ENCODE measurements at regions not wholly inside any gene's neighbourhood (a gene's known extent, or its start where the extent isn't known, plus 50 kb on each side); places are given as distances from the start of the nearest gene placed in this dataset.
A peak's percentile ranks its signal among the peaks of the same experiment; 100 is the strongest.

DNA sequence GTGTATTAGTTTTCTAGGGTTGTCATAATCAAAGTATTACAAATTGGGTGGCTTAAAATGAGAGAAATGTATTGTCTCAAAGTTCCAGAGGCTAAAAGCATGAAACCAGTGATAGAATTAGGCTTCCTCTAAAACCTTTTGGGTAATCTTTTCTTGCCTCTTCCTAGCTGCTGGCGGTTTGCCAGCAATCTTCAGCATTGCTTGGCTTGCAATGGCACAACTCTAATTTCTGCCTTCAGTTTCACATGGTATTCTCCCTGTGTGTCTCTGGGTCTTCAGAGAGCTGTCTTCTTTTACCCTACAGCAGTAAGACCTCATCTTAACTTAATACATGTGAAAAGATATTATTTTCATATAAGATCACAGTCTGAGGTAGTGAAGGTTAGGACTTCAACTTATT is 479.1 kb upstream of the GJE1 start:
- Histone ChIP-seq H3K79me2 (replicated peaks; ENCODE audit: insufficient read depth, low read length) (no peaks in the 10 kb centered on the region), H3K4me3 (ENCODE audit: low read length) (no peak overlapping the region), H3K27ac (ENCODE audit: low read length) (no peak overlapping the region), H3K27me3 (ENCODE audit: insufficient read depth, low read depth, low read length) (no peaks in the 10 kb centered on the region), H4K20me1 (ENCODE audit: insufficient read depth) (no peaks in the 10 kb centered on the region), H3K9me3 (ENCODE audit: low read length) (no peaks in the 10 kb centered on the region), H3K9me2 (ENCODE audit: insufficient read depth, low read length) (no peaks in the 10 kb centered on the region), H3K4me2 (ENCODE audit: low read length) (no peak overlapping the region), H3K36me3 (ENCODE audit: insufficient read depth, low read length) (no peaks in the 10 kb centered on the region), H2AFZ (ENCODE audit: low read depth, low read length) (no peak overlapping the region), H3K9ac (ENCODE audit: low read length) (no peak overlapping the region), H3F3A (ENCODE audit: insufficient read depth, low read length, poor library complexity, severe bottlenecking) (no peaks in the 10 kb centered on the region)
- TF ChIP-seq, protein P1, sequence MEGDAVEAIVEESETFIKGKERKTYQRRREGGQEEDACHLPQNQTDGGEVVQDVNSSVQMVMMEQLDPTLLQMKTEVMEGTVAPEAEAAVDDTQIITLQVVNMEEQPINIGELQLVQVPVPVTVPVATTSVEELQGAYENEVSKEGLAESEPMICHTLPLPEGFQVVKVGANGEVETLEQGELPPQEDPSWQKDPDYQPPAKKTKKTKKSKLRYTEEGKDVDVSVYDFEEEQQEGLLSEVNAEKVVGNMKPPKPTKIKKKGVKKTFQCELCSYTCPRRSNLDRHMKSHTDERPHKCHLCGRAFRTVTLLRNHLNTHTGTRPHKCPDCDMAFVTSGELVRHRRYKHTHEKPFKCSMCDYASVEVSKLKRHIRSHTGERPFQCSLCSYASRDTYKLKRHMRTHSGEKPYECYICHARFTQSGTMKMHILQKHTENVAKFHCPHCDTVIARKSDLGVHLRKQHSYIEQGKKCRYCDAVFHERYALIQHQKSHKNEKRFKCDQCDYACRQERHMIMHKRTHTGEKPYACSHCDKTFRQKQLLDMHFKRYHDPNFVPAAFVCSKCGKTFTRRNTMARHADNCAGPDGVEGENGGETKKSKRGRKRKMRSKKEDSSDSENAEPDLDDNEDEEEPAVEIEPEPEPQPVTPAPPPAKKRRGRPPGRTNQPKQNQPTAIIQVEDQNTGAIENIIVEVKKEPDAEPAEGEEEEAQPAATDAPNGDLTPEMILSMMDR (IDR thresholded peaks at IDR 0.05; ENCODE audit: poor library complexity, severe bottlenecking), result no peak
- TF ChIP-seq TAF1 (IDR thresholded peaks at IDR 0.05; ENCODE audit: low read depth), result no peak
- no peak for TF ChIP-seq RAD21 (conservative IDR thresholded peaks at IDR 0.05)
- no peak for TF ChIP-seq POLR2AphosphoS5 (IDR thresholded peaks at IDR 0.05)
- no peak for TF ChIP-seq EP300 (conservative IDR thresholded peaks at IDR 0.05; ENCODE audit: poor library complexity, severe bottlenecking)
- TF ChIP-seq, protein P2, sequence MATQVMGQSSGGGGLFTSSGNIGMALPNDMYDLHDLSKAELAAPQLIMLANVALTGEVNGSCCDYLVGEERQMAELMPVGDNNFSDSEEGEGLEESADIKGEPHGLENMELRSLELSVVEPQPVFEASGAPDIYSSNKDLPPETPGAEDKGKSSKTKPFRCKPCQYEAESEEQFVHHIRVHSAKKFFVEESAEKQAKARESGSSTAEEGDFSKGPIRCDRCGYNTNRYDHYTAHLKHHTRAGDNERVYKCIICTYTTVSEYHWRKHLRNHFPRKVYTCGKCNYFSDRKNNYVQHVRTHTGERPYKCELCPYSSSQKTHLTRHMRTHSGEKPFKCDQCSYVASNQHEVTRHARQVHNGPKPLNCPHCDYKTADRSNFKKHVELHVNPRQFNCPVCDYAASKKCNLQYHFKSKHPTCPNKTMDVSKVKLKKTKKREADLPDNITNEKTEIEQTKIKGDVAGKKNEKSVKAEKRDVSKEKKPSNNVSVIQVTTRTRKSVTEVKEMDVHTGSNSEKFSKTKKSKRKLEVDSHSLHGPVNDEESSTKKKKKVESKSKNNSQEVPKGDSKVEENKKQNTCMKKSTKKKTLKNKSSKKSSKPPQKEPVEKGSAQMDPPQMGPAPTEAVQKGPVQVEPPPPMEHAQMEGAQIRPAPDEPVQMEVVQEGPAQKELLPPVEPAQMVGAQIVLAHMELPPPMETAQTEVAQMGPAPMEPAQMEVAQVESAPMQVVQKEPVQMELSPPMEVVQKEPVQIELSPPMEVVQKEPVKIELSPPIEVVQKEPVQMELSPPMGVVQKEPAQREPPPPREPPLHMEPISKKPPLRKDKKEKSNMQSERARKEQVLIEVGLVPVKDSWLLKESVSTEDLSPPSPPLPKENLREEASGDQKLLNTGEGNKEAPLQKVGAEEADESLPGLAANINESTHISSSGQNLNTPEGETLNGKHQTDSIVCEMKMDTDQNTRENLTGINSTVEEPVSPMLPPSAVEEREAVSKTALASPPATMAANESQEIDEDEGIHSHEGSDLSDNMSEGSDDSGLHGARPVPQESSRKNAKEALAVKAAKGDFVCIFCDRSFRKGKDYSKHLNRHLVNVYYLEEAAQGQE (IDR thresholded peaks at IDR 0.05; ENCODE audit: borderline replicate concordance), result no peak
- TF ChIP-seq SMC3 (conservative IDR thresholded peaks at IDR 0.05; ENCODE audit: poor library complexity), result no peak
- TF ChIP-seq MXI1 (conservative IDR thresholded peaks at IDR 0.05; ENCODE audit: poor library complexity, severe bottlenecking), result no peak
- TF ChIP-seq EZH2 (IDR thresholded peaks at IDR 0.05; ENCODE audit: borderline replicate concordance, insufficient read depth, low read length, poor library complexity, severe bottlenecking), result no peak

- peak overlapping the region; percentile 11 for H3K27ac ChIP-seq (ENCODE audit: low read length)
- no peak overlapping the region for H3K9ac ChIP-seq (ENCODE audit: low read length)
- no peaks in the 10 kb centered on the region for H4K20me1 ChIP-seq (ENCODE audit: insufficient read depth)
- TF ChIP-seq EP300 (conservative IDR thresholded peaks at IDR 0.05; ENCODE audit: poor library complexity, severe bottlenecking), result peak; percentile 16
- TF ChIP-seq RAD21 (conservative IDR thresholded peaks at IDR 0.05), result no peak
- TF ChIP-seq SMC3 (conservative IDR thresholded peaks at IDR 0.05; ENCODE audit: poor library complexity), result no peak
- no peak for TF ChIP-seq TAF1 (IDR thresholded peaks at IDR 0.05; ENCODE audit: low read depth)
- H3K4me3 ChIP-seq (ENCODE audit: low read length), result peak overlapping the region; percentile 4
- no peaks in the 10 kb centered on the region for H3K27me3 ChIP-seq (ENCODE audit: insufficient read depth, low read depth, low read length)
- H3K36me3 ChIP-seq (ENCODE audit: insufficient read depth, low read length), result no peaks in the 10 kb centered on the region
- no peaks in the 10 kb centered on the region for H3F3A ChIP-seq (ENCODE audit: insufficient read depth, low read length, poor library complexity, severe bottlenecking)
- H3K4me2 ChIP-seq (ENCODE audit: low read length), result peak overlapping the region; percentile 26
- no peak overlapping the region for H2AFZ ChIP-seq (ENCODE audit: low read depth, low read length)
- H3K79me2 ChIP-seq (replicated peaks; ENCODE audit: insufficient read depth, low read length), result no peaks in the 10 kb centered on the region
- no peaks in the 10 kb centered on the region for H3K9me3 ChIP-seq (ENCODE audit: low read length)
- H3K9me2 ChIP-seq (ENCODE audit: insufficient read depth, low read length), result no peaks in the 10 kb centered on the region
Observed at GRCh38 chr6:141641951-141642350, 490.8 kb upstream of the GJE1 start.

Measured in neural cell (in vitro differentiated cells).